CD14-positive monocyte (primary cell): ENCODE measurements at regions not wholly inside any gene's neighbourhood (a gene's known extent, or its start where the extent isn't known, plus 50 kb on each side); places are given as distances from the start of the nearest gene placed in this dataset.

Experiments
- DNase-seq, 3 donors: peaks; one replicate each; pipeline ENCODE4 v3.0.0-alpha.2; 2011 to 2022
- H2AFZ ChIP-seq: 2 replicates; pipeline ENCODE4 v1.6.0; 2012; ENCODE audit warnings: mild to moderate bottlenecking, low read depth, low read length, inconsistent platforms; ENCODE audit not compliant: insufficient read depth, poor library complexity, severe bottlenecking
- H3K27ac ChIP-seq, 2 donors: 1 replicate in 1 of 2; 2 replicates in 1 of 2; pipeline ENCODE4 v1.5.1; 2012 to 2013; ENCODE audit warnings: low read length in 2 of 2, control low read depth in 1 of 2, inconsistent platforms in 1 of 2, low read depth in 1 of 2, mild to moderate bottlenecking in 1 of 2
- H3K27me3 ChIP-seq, 2 donors: one replicate each; pipeline versions ENCODE4 v1.6.0 to v1.6.1; 2011 to 2013; ENCODE audit warnings: low read length in 2 of 2; ENCODE audit not compliant: control insufficient read depth in 2 of 2, insufficient read depth in 2 of 2
- H3K36me3 ChIP-seq, 2 donors: replicated peaks in 1 of 2; 1 replicate in 1 of 2; 2 replicates in 1 of 2; pipeline versions ENCODE4 v1.5.1 to v1.6.1; 2012 to 2013; ENCODE audit warnings: low read length in 2 of 2, control low read depth in 1 of 2, inconsistent platforms in 1 of 2, mild to moderate bottlenecking in 1 of 2; ENCODE audit not compliant: insufficient read depth in 2 of 2, control insufficient read depth in 1 of 2
- H3K4me1 ChIP-seq, 2 donors: 1 replicate in 1 of 2; 2 replicates in 1 of 2; pipeline versions ENCODE4 v1.5.1 to v1.6.1; 2012 to 2013; ENCODE audit warnings: low read length in 2 of 2, control low read depth in 1 of 2, inconsistent platforms in 1 of 2, mild to moderate bottlenecking in 1 of 2, moderate library complexity in 1 of 2; ENCODE audit not compliant: insufficient read depth in 2 of 2, control insufficient read depth in 1 of 2
- H3K4me2 ChIP-seq: replicated peaks from 2 replicates; pipeline ENCODE3; 2012; ENCODE audit warnings: low read length, moderate library complexity, mild to moderate bottlenecking; ENCODE audit not compliant: poor library complexity, severe bottlenecking; ENCODE audit errors: extremely low read depth
- H3K4me3 ChIP-seq, 3 experiments: fragments of 200-600 bp in 1 of 3; sonication (generic) in 1 of 3; replicated peaks in 1 of 3; 1 replicate in 2 of 3; 2 replicates in 1 of 3; pipeline ENCODE4 v1.5.1; 2011 to 2013; ENCODE audit warnings: low read length in 3 of 3, mild to moderate bottlenecking in 3 of 3, control low read depth in 2 of 3, low read depth in 2 of 3, inconsistent platforms in 1 of 3, moderate library complexity in 1 of 3
- H3K79me2 ChIP-seq: 2 replicates; pipeline ENCODE4 v1.6.0; 2012; ENCODE audit warnings: mild to moderate bottlenecking, control low read depth, inconsistent platforms, low read length, moderate library complexity; ENCODE audit not compliant: insufficient read depth
- H3K9ac ChIP-seq: 2 replicates; pipeline ENCODE4 v1.6.0; 2017; ENCODE audit warnings: low read length, mild to moderate bottlenecking; ENCODE audit not compliant: insufficient read depth, poor library complexity, severe bottlenecking
- H3K9me3 ChIP-seq, 2 donors: replicated peaks in 1 of 2; 1 replicate in 1 of 2; 2 replicates in 1 of 2; pipeline versions ENCODE4 v1.5.1 to v1.6.1; 2012 to 2013; ENCODE audit warnings: low read length in 2 of 2, control low read depth in 1 of 2; ENCODE audit not compliant: control insufficient read depth in 1 of 2, insufficient read depth in 1 of 2
- H4K20me1 ChIP-seq: 2 replicates; pipeline ENCODE4 v1.6.0; 2012; ENCODE audit warnings: mild to moderate bottlenecking, low read length, control low read depth, moderate library complexity; ENCODE audit not compliant: insufficient read depth
- H3K27ac Mint-ChIP-seq, 7 donors: one replicate each; pipeline ENCODE4 v1.8.0; 2020; ENCODE audit warnings: mild to moderate bottlenecking in 7 of 7, mixed read lengths in 7 of 7, moderate library complexity in 6 of 7, inconsistent platforms in 2 of 7
- H3K27me3 Mint-ChIP-seq, 3 donors: one replicate each; pipeline ENCODE4 v1.8.0; 2021 to 2022; ENCODE audit warnings: low read depth in 3 of 3, mild to moderate bottlenecking in 3 of 3, mixed read lengths in 3 of 3, moderate library complexity in 3 of 3, inconsistent platforms in 1 of 3
- H3K36me3 Mint-ChIP-seq, 2 donors: one replicate each; pipeline ENCODE4 v1.8.0; 2020; ENCODE audit warnings: mixed read lengths in 2 of 2, inconsistent platforms in 1 of 2, mild to moderate bottlenecking in 1 of 2
- H3K4me1 Mint-ChIP-seq: one replicate; pipeline ENCODE4 v1.8.0; 2020; ENCODE audit warnings: mild to moderate bottlenecking, mixed read lengths
- H3K4me3 Mint-ChIP-seq, 2 donors: one replicate each; pipeline ENCODE4 v1.8.0; 2020; ENCODE audit warnings: mild to moderate bottlenecking in 2 of 2, mixed read lengths in 2 of 2, moderate library complexity in 1 of 2
- H3K9me3 Mint-ChIP-seq, 7 donors: one replicate each; pipeline ENCODE4 v1.8.0; 2020 to 2022; ENCODE audit warnings: mixed read lengths in 7 of 7, mild to moderate bottlenecking in 6 of 7, moderate library complexity in 6 of 7, inconsistent platforms in 2 of 7
- CTCF ChIP-seq: fragments of 200-600 bp; IDR thresholded peaks from one replicate; pipeline ENCODE4 v1.8.0; 2022; ENCODE audit warnings: antibody characterized with exemption, mild to moderate bottlenecking
- WGBS: methylation state at CpG from one replicate; pipeline ENCODE4 v1.1.5; 2013; ENCODE audit warnings: missing lambda C conversion rate; ENCODE audit not compliant: insufficient coverage; 5-methylcytosine and 5-hydroxymethylcytosine counted together
- intact Hi-C, 2 donors: fragments of 100-400 bp; cut with micrococcal nuclease; formaldehyde crosslinking; loops; one replicate each; pipeline versions ENCODE4 v1.15.0 to v1.15.1; 2023

- Histone ChIP-seq H3K79me2 (no peaks in the 10 kb centered on the region), H3K27me3 (no peaks in the 10 kb centered on the region), H2AFZ (no peak overlapping the region), H3K4me3 (no peak overlapping the region), H3K4me1 (peaks cover 44 to 47% of the 10 kb centered on the region in 2 donors), H3K4me2 (no peak overlapping the region), H3K36me3 (no peaks in the 10 kb centered on the region), H4K20me1 (no peaks in the 10 kb centered on the region), H3K27ac (no peak overlapping the region), H3K9ac (no peak overlapping the region), H3K9me3 (no peaks in the 10 kb centered on the region)
- intact Hi-C loops = no loop called here
- DNase-seq = no peak
- Mint-ChIP-seq H3K9me3 (peaks cover 0 to 3% (median 0%) of the 10 kb centered on the region in 7 donors), H3K27me3 (peaks cover 0 to 1% (median 0%) of the 10 kb centered on the region in 3 donors), H3K36me3 (no peaks in the 10 kb centered on the region), H3K27ac (peak overlapping the region in 2 of 7 donors; percentile 24 to 66), H3K4me3 (no peak overlapping the region), H3K4me1 (peaks cover 24% of the 10 kb centered on the region)
- no peak for TF ChIP-seq CTCF
- 92% methylated on average over 2 of the region's 6 CpGs for WGBS
Observed at GRCh38 chr13:52949742-52950141, 78.9 kb upstream of the OLFM4 start.

GRCh38 chr13:52949044-52949443 lies 79.6 kb upstream of the OLFM4 start:
- no peaks in the 10 kb centered on the region for H3K9me3 ChIP-seq
- peak overlapping the region in 1 of 7 donors; percentile 12 for H3K27ac Mint-ChIP-seq
- no peak overlapping the region for H3K4me3 Mint-ChIP-seq
- H3K4me3 ChIP-seq = no peak overlapping the region
- H3K27ac ChIP-seq = no peak overlapping the region
- peaks cover 50 to 54% of the 10 kb centered on the region in 2 donors for H3K4me1 ChIP-seq
- no peaks in the 10 kb centered on the region for H3K27me3 ChIP-seq
- intact Hi-C loops = no loop called here
- peaks cover 0 to 1% (median 0%) of the 10 kb centered on the region in 3 donors for H3K27me3 Mint-ChIP-seq
- H3K9ac ChIP-seq = no peak overlapping the region
- H3K4me1 Mint-ChIP-seq = peaks cover 29% of the 10 kb centered on the region
- H3K9me3 Mint-ChIP-seq = peaks cover 0 to 4% (median 0%) of the 10 kb centered on the region in 7 donors
- H3K79me2 ChIP-seq = no peaks in the 10 kb centered on the region
- no peaks in the 10 kb centered on the region for H4K20me1 ChIP-seq
- 100% methylated on average over 1 of the region's 1 CpG for WGBS
- no peak for DNase-seq
- no peak for TF ChIP-seq CTCF
- no peaks in the 10 kb centered on the region for H3K36me3 ChIP-seq
- no peaks in the 10 kb centered on the region for H3K36me3 Mint-ChIP-seq
- no peak overlapping the region for H2AFZ ChIP-seq
- no peak overlapping the region for H3K4me2 ChIP-seq
